ENCODE measurements at regions not wholly inside any gene's neighbourhood (a gene's known extent, or its start where the extent isn't known, plus 50 kb on each side); places are given as distances from the start of the nearest gene placed in this dataset.

- no peak for TF ChIP-seq TAF1 (IDR thresholded peaks at IDR 0.05; ENCODE audit: low read depth)
- no peak for TF ChIP-seq EGR1 (IDR thresholded peaks at IDR 0.05)
- no peak for TF ChIP-seq USF1 (IDR thresholded peaks at IDR 0.05)
- no peak for TF ChIP-seq REST (IDR thresholded peaks at IDR 0.05; ENCODE audit: low read depth)
- no peak for TF ChIP-seq CREB1 (IDR thresholded peaks at IDR 0.05; ENCODE audit: low read depth)
- no peak for TF ChIP-seq TEAD4 (IDR thresholded peaks at IDR 0.05)
- TF ChIP-seq CEBPB (IDR thresholded peaks at IDR 0.05), result no peak
- no peak for TF ChIP-seq MAX (IDR thresholded peaks at IDR 0.05)
- no peak for TF ChIP-seq EP300 (IDR thresholded peaks at IDR 0.05; ENCODE audit: borderline replicate concordance)
- TF ChIP-seq FOXM1 (IDR thresholded peaks at IDR 0.05; ENCODE audit: borderline replicate concordance, low read depth), result no peak
- no peak for TF ChIP-seq YY1 (IDR thresholded peaks at IDR 0.05; ENCODE audit: low read depth)
- no peak for TF ChIP-seq ZBTB7A (IDR thresholded peaks at IDR 0.05; ENCODE audit: low read depth)
- no peak for TF ChIP-seq NFIC (IDR thresholded peaks at IDR 0.05)
- TF ChIP-seq TCF12 (IDR thresholded peaks at IDR 0.05; ENCODE audit: low read depth), result no peak
These were observed 90.0 kb downstream of the FGF18 start for GRCh38 chr5:171509467-171509866.

- no peak for TF ChIP-seq YY1 (IDR thresholded peaks at IDR 0.05; ENCODE audit: low read depth)
- peak; percentile 55 for TF ChIP-seq TEAD4 (IDR thresholded peaks at IDR 0.05)
These were observed 93.0 kb downstream of the FGF18 start for GRCh38 chr5:171512397-171512796.

- TF ChIP-seq ZBTB7A (IDR thresholded peaks at IDR 0.05; ENCODE audit: low read depth), result no peak
- no peak for TF ChIP-seq RAD21 (IDR thresholded peaks at IDR 0.05; ENCODE audit: low read depth)
- no peak for TF ChIP-seq CREB1 (IDR thresholded peaks at IDR 0.05; ENCODE audit: low read depth)
- no peak for TF ChIP-seq FOXM1 (IDR thresholded peaks at IDR 0.05; ENCODE audit: borderline replicate concordance, low read depth)
- no peak for TF ChIP-seq TCF12 (IDR thresholded peaks at IDR 0.05; ENCODE audit: low read depth)
These were observed 94.1 kb downstream of the FGF18 start for GRCh38 chr5:171513591-171513990.

- no peak for TF ChIP-seq NFIC (IDR thresholded peaks at IDR 0.05)
- no peak for TF ChIP-seq EP300 (IDR thresholded peaks at IDR 0.05; ENCODE audit: borderline replicate concordance)
- no peak for TF ChIP-seq CREB1 (IDR thresholded peaks at IDR 0.05; ENCODE audit: low read depth)
- TF ChIP-seq CEBPB (IDR thresholded peaks at IDR 0.05), result no peak
- TF ChIP-seq RAD21 (IDR thresholded peaks at IDR 0.05; ENCODE audit: low read depth), result no peak
- no peak for TF ChIP-seq USF1 (IDR thresholded peaks at IDR 0.05)
- no peak for TF ChIP-seq REST (IDR thresholded peaks at IDR 0.05; ENCODE audit: low read depth)
- no peak for TF ChIP-seq YY1 (IDR thresholded peaks at IDR 0.05; ENCODE audit: low read depth)
- no peak for TF ChIP-seq TEAD4 (IDR thresholded peaks at IDR 0.05)
- no peak for TF ChIP-seq EGR1 (IDR thresholded peaks at IDR 0.05)
These were observed 99.5 kb downstream of the FGF18 start for GRCh38 chr5:171518916-171519315.

GRCh38 chr5:171520300-171521174 is 101.1 kb downstream of the FGF18 start:
- TF ChIP-seq MAX (IDR thresholded peaks at IDR 0.05) (peak; percentile 48; the same call in 1 of the 2 replicates), TAF1 (IDR thresholded peaks at IDR 0.05; ENCODE audit: low read depth) (no peak), CREB1 (IDR thresholded peaks at IDR 0.05; ENCODE audit: low read depth) (no peak), YY1 (IDR thresholded peaks at IDR 0.05; ENCODE audit: low read depth) (0 out of 2 replicates have a peak, but pooled peaks have one; percentile 60), REST (IDR thresholded peaks at IDR 0.05; ENCODE audit: low read depth) (no peak), EP300 (IDR thresholded peaks at IDR 0.05; ENCODE audit: borderline replicate concordance) (peak; percentile 44; the same call in 1 of the 2 replicates), TEAD4 (IDR thresholded peaks at IDR 0.05) (peak; percentile 69), FOXM1 (IDR thresholded peaks at IDR 0.05; ENCODE audit: borderline replicate concordance, low read depth) (no peak), USF1 (IDR thresholded peaks at IDR 0.05) (no peak), CEBPB (IDR thresholded peaks at IDR 0.05) (no peak), RAD21 (IDR thresholded peaks at IDR 0.05; ENCODE audit: low read depth) (no peak), TCF12 (IDR thresholded peaks at IDR 0.05; ENCODE audit: low read depth) (peak; percentile 51; the same call in 1 of the 2 replicates), NFIC (IDR thresholded peaks at IDR 0.05) (peak; percentile 44), ZBTB7A (IDR thresholded peaks at IDR 0.05; ENCODE audit: low read depth) (peak; percentile 76; the same call in 1 of the 2 replicates), EGR1 (IDR thresholded peaks at IDR 0.05) (no peak)
